Chondrocyte (in vitro differentiated cells): ENCODE measurements at regions not wholly inside any gene's neighbourhood (a gene's known extent, or its start where the extent isn't known, plus 50 kb on each side); places are given as distances from the start of the nearest gene placed in this dataset.
A peak's percentile ranks its signal among the peaks of the same experiment; 100 is the strongest.

Source experiments
- DNase-seq: peaks from one replicate; pipeline ENCODE4 v3.0.0; 2021; ENCODE audit warnings: mixed read lengths, low spot score
- H3K27ac Mint-ChIP-seq: one replicate; pipeline ENCODE4 v1.8.0; 2021; ENCODE audit warnings: mild to moderate bottlenecking, moderate library complexity, mixed read lengths; ENCODE audit not compliant: unreplicated experiment
- H3K27me3 Mint-ChIP-seq: 2 replicates; pipeline ENCODE4 v1.8.0; 2021; ENCODE audit warnings: low read depth, mixed read lengths
- H3K36me3 Mint-ChIP-seq: 2 replicates; pipeline ENCODE4 v1.8.0; 2021; ENCODE audit warnings: low read depth, mixed read lengths
- H3K4me1 Mint-ChIP-seq: 2 replicates; pipeline ENCODE4 v1.8.0; 2021; ENCODE audit warnings: low read depth, mild to moderate bottlenecking, mixed read lengths
- H3K4me3 Mint-ChIP-seq: one replicate; pipeline ENCODE4 v1.8.0; 2021; ENCODE audit warnings: mild to moderate bottlenecking, moderate library complexity, mixed read lengths; ENCODE audit not compliant: unreplicated experiment
- H3K9me3 Mint-ChIP-seq: 2 replicates; pipeline ENCODE4 v1.8.0; 2021; ENCODE audit warnings: low read depth, mixed read lengths
- TF ChIP-seq, protein P1 (sequence below): fragments of 200-600 bp; sonication (generic); IDR thresholded peaks from 2 replicates; pipeline ENCODE4 v1.5.0; 2021; ENCODE audit warnings: antibody characterized with exemption, mild to moderate bottlenecking, moderate library complexity

- Mint-ChIP-seq H3K27ac (no peak overlapping the region), H3K27me3 (no peaks in the 10 kb centered on the region), H3K4me1 (peaks cover 4% of the 10 kb centered on the region), H3K9me3 (no peaks in the 10 kb centered on the region), H3K4me3 (no peak overlapping the region), H3K36me3 (no peaks in the 10 kb centered on the region)
- no peak for DNase-seq
- TF ChIP-seq, protein P1, sequence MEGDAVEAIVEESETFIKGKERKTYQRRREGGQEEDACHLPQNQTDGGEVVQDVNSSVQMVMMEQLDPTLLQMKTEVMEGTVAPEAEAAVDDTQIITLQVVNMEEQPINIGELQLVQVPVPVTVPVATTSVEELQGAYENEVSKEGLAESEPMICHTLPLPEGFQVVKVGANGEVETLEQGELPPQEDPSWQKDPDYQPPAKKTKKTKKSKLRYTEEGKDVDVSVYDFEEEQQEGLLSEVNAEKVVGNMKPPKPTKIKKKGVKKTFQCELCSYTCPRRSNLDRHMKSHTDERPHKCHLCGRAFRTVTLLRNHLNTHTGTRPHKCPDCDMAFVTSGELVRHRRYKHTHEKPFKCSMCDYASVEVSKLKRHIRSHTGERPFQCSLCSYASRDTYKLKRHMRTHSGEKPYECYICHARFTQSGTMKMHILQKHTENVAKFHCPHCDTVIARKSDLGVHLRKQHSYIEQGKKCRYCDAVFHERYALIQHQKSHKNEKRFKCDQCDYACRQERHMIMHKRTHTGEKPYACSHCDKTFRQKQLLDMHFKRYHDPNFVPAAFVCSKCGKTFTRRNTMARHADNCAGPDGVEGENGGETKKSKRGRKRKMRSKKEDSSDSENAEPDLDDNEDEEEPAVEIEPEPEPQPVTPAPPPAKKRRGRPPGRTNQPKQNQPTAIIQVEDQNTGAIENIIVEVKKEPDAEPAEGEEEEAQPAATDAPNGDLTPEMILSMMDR, result no peak
These were observed 602.0 kb upstream of the MEF2C start for GRCh38 chr5:89484962-89485361.

GRCh38 chr5:89480406-89481007 is 597.5 kb upstream of the MEF2C start:
- no peaks in the 10 kb centered on the region for H3K9me3 Mint-ChIP-seq
- H3K36me3 Mint-ChIP-seq, result no peaks in the 10 kb centered on the region
- H3K27ac Mint-ChIP-seq, result no peak overlapping the region
- no peaks in the 10 kb centered on the region for H3K4me1 Mint-ChIP-seq
- no peak for DNase-seq
- TF ChIP-seq, protein P1, result no peak
- no peaks in the 10 kb centered on the region for H3K27me3 Mint-ChIP-seq
- no peak overlapping the region for H3K4me3 Mint-ChIP-seq

DNA sequence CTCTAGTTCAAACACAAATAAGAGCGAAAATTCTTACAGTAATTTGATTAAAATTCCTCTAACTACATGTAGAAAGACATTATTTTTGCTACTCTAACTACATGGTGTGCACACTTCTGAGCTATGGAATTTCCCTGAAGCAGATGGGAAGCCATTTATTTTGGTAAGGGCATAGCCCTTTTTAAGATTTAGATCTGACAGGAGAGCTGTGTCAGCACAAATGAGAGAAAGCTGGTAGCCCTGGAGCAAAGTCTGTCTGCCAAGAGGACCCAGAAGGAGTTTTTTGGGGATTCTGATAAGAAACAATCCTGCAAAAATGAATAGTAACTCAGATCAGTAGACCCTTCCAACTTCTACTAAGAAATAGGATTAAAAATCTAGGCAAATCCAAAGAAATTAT is 595.9 kb upstream of the MEF2C start:
- no peak for DNase-seq
- Mint-ChIP-seq H3K4me3 (no peak overlapping the region), H3K36me3 (no peaks in the 10 kb centered on the region), H3K27me3 (no peaks in the 10 kb centered on the region), H3K27ac (no peak overlapping the region), H3K4me1 (no peaks in the 10 kb centered on the region), H3K9me3 (no peaks in the 10 kb centered on the region)
- TF ChIP-seq, protein P1, result no peak

DNA sequence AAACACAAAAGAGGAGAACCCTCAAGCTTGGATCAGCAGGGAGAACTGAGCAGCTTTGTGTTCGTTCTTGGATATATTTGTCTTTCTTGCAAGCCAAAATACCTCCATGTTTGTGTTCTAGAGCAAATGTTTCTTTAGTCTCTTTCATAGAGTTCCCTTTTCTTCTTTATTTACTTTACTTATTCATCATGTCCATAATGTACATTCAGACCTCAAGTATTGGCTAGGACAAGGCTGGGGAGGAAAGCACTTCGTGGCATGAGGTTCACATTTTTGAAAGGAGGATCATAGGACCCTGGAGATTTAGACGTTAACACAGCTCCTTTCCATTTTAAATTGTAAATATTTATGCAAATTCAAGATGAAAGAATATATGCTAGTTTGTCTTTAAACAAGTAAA is 590.2 kb upstream of the MEF2C start:
- TF ChIP-seq, protein P1, result no peak
- peaks cover 4% of the 10 kb centered on the region for H3K9me3 Mint-ChIP-seq
- H3K4me3 Mint-ChIP-seq, result peak overlapping the region; percentile 3
- DNase-seq, result no peak
- H3K27me3 Mint-ChIP-seq, result no peaks in the 10 kb centered on the region
- no peaks in the 10 kb centered on the region for H3K36me3 Mint-ChIP-seq
- H3K4me1 Mint-ChIP-seq, result peaks cover 16% of the 10 kb centered on the region
- H3K27ac Mint-ChIP-seq, result peak overlapping the region; percentile 83

DNA sequence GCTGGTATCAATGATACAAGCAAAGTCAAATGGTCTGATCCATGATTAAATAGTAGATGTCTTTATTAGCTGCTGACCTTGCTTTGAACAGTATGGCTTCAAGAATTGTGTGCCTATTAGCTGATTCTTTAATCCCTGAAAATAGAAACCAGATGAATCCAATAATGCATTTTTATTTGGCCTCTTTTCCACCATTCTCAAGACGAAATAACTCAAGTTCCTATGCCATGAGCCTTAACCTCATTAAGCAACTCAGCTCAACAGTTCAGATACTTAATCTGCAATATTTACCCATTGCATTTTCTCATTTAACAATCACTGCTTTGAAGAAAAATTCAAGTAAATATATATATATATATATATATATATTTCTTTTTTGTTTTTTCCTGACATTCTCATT is 588.6 kb upstream of the MEF2C start:
- no peaks in the 10 kb centered on the region for H3K27me3 Mint-ChIP-seq
- H3K4me1 Mint-ChIP-seq, result peaks cover 16% of the 10 kb centered on the region
- no peak overlapping the region for H3K27ac Mint-ChIP-seq
- H3K4me3 Mint-ChIP-seq, result no peak overlapping the region
- TF ChIP-seq, protein P1, result no peak
- H3K36me3 Mint-ChIP-seq, result no peaks in the 10 kb centered on the region
- no peak for DNase-seq
- H3K9me3 Mint-ChIP-seq, result peaks cover 4% of the 10 kb centered on the region
